ENCODE measurements at regions not wholly inside any gene's neighbourhood (a gene's known extent, or its start where the extent isn't known, plus 50 kb on each side); places are given as distances from the start of the nearest gene placed in this dataset.

GRCh38 chr4:74537459-74537858, 92.5 kb downstream of the AREG start:
- no peak for DNase-seq
- peaks cover 5% of the 10 kb centered on the region for H3K27me3 Mint-ChIP-seq
- no peak overlapping the region for H3K27ac Mint-ChIP-seq
- H3K4me1 Mint-ChIP-seq, result no peaks in the 10 kb centered on the region
- no peaks in the 10 kb centered on the region for H3K36me3 Mint-ChIP-seq
- H3K9me3 Mint-ChIP-seq, result no peaks in the 10 kb centered on the region
- H3K4me3 Mint-ChIP-seq, result no peak overlapping the region

GRCh38 chr4:74539044-74539790, 94.3 kb downstream of the AREG start:
- no peak overlapping the region for H3K27ac Mint-ChIP-seq
- DNase-seq, result no peak
- H3K9me3 Mint-ChIP-seq, result no peaks in the 10 kb centered on the region
- H3K36me3 Mint-ChIP-seq, result no peaks in the 10 kb centered on the region
- peaks cover 5% of the 10 kb centered on the region for H3K27me3 Mint-ChIP-seq
- no peak overlapping the region for H3K4me3 Mint-ChIP-seq
- H3K4me1 Mint-ChIP-seq, result peaks cover 5% of the 10 kb centered on the region

GRCh38 chr4:74540193-74540592, 95.3 kb downstream of the AREG start:
- H3K9me3 Mint-ChIP-seq, result no peaks in the 10 kb centered on the region
- H3K4me1 Mint-ChIP-seq, result peaks cover 5% of the 10 kb centered on the region
- no peaks in the 10 kb centered on the region for H3K36me3 Mint-ChIP-seq
- H3K27me3 Mint-ChIP-seq, result peaks cover 5% of the 10 kb centered on the region
- no peak for DNase-seq
- no peak overlapping the region for H3K4me3 Mint-ChIP-seq
- no peak overlapping the region for H3K27ac Mint-ChIP-seq

GRCh38 chr4:74541667-74542066, 96.7 kb downstream of the AREG start:
- no peak for DNase-seq
- peaks cover 5% of the 10 kb centered on the region for H3K27me3 Mint-ChIP-seq
- peaks cover 5% of the 10 kb centered on the region for H3K4me1 Mint-ChIP-seq
- H3K9me3 Mint-ChIP-seq, result no peaks in the 10 kb centered on the region
- H3K27ac Mint-ChIP-seq, result no peak overlapping the region
- no peaks in the 10 kb centered on the region for H3K36me3 Mint-ChIP-seq
- H3K4me3 Mint-ChIP-seq, result no peak overlapping the region

GRCh38 chr4:74543231-74543781, 98.4 kb downstream of the AREG start:
- H3K9me3 Mint-ChIP-seq, result no peaks in the 10 kb centered on the region
- H3K27ac Mint-ChIP-seq, result no peak overlapping the region
- H3K4me3 Mint-ChIP-seq, result no peak overlapping the region
- no peaks in the 10 kb centered on the region for H3K36me3 Mint-ChIP-seq
- peaks cover 5% of the 10 kb centered on the region for H3K4me1 Mint-ChIP-seq
- peaks cover 5% of the 10 kb centered on the region for H3K27me3 Mint-ChIP-seq
- no peak for DNase-seq

DNA sequence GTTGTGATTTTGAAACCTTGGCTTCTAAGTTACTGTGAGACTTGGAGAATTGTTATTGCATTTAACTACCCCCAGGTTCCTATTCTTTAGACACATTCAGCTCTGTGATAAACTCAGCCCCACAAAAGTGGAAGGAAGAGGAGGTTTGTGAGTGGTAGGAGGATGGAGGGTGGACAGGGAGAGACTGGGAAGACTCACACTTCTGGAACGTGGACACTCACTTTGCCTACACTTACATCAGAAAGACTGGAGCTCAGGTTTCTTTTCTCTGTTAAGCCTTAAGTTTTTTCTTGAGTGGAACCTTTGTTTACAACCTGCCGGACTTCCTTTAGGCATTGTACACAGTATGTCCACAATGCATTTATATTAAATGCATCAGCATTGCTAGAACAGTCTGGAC, 99.0 kb downstream of the AREG start:
- H3K36me3 Mint-ChIP-seq, result no peaks in the 10 kb centered on the region

DNA sequence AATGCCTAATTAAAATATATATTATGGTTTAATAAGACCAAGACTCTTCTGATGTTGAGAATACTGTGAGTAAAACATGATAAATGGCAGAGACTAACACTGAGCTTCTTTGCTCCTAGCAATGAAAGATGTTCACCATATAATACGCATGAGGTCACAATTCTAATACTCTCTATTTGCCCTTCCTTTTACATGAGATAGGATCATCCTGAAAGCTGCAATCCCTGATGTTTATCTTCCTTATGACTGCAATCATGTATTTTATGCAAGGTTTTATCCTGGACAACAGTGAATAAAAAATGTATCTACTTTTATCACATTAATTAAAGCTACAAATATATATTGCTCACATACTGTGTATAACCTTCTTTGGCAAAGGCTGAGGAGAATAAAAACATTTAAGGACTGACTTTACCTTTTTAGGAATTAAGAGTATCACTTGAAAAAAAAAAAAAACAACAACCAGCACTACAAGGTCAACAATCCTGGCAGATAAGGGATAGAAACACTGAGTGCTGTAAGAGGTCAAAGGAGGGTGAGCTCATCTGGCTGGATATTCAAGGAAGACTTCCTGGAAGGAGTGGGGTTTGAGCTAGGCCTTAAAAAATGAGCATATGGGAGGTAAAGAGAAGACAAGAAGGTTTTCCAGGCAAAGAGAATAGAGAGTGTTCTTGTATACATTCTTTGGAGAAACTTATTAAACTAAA, 99.9 kb downstream of the AREG start:
- no peaks in the 10 kb centered on the region for H3K9me3 Mint-ChIP-seq
- peaks cover 5% of the 10 kb centered on the region for H3K4me1 Mint-ChIP-seq
- H3K36me3 Mint-ChIP-seq, result no peaks in the 10 kb centered on the region
- H3K27me3 Mint-ChIP-seq, result peaks cover 5% of the 10 kb centered on the region
- H3K27ac Mint-ChIP-seq, result no peak overlapping the region
- no peak for DNase-seq
- H3K4me3 Mint-ChIP-seq, result no peak overlapping the region

More for the DNA sequence above, 99.0 kb downstream of the AREG start:
- Mint-ChIP-seq H3K27me3 (peaks cover 5% of the 10 kb centered on the region), H3K4me3 (no peak overlapping the region), H3K9me3 (no peaks in the 10 kb centered on the region), H3K4me1 (peaks cover 5% of the 10 kb centered on the region), H3K27ac (no peak overlapping the region)
- DNase-seq, result no peak

DNA sequence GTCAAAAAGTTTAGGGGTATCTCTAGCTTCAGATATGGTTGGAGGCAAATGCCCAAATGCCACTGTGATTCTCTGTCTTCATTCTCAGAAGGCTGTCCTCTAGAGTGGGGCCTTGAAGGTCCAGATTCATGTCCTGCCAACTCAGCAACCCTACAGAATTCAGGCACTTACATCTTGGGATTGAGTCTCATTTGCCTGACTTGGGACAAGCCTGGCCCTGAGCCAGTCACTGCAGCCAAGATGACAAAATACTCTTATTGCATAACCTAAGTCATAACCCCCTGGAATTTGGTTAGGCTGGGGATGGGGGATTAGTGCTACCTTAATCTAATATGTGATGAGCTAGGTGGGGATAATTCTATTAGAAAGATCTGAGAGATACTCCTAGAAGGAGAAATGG, 100.5 kb downstream of the AREG start:
- Mint-ChIP-seq H3K4me1 (peaks cover 5% of the 10 kb centered on the region), H3K27ac (no peak overlapping the region), H3K9me3 (no peaks in the 10 kb centered on the region), H3K4me3 (no peak overlapping the region), H3K36me3 (no peaks in the 10 kb centered on the region), H3K27me3 (peaks cover 5% of the 10 kb centered on the region)
- DNase-seq, result no peak

- DNase-seq, result no peak
- H3K9me3 Mint-ChIP-seq, result no peaks in the 10 kb centered on the region
- peaks cover 5% of the 10 kb centered on the region for H3K27me3 Mint-ChIP-seq
- no peaks in the 10 kb centered on the region for H3K36me3 Mint-ChIP-seq
- H3K27ac Mint-ChIP-seq, result no peak overlapping the region
- H3K4me3 Mint-ChIP-seq, result no peak overlapping the region
- H3K4me1 Mint-ChIP-seq, result peaks cover 5% of the 10 kb centered on the region
Measured at GRCh38 chr4:74546057-74546456, 101.1 kb downstream of the AREG start.

DNA sequence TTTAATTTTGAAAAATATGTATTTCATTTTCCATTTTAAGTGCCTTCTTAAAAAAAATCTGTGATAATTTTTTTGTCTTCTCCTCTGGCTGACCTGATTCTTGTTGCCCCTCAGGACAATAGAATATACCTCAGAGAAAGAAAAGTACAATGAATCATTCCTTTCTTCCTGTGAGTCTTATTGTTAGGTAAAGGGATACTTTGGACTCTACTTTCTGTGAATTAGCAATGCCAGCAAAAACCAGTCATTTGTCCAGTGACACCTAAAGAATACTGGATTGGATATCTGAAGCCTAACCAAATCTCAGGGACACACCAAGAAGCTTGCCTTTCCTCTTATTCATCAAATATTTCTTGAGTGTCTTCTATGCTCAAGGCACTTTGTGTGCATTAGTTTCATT, 102.1 kb downstream of the AREG start:
- no peak for DNase-seq
- H3K4me3 Mint-ChIP-seq, result no peak overlapping the region
- no peaks in the 10 kb centered on the region for H3K36me3 Mint-ChIP-seq
- peaks cover 5% of the 10 kb centered on the region for H3K4me1 Mint-ChIP-seq
- no peaks in the 10 kb centered on the region for H3K9me3 Mint-ChIP-seq
- H3K27me3 Mint-ChIP-seq, result peaks cover under 1% of the 10 kb centered on the region
- H3K27ac Mint-ChIP-seq, result no peak overlapping the region

- DNase-seq, result no peak
- H3K36me3 Mint-ChIP-seq, result no peaks in the 10 kb centered on the region
- H3K4me3 Mint-ChIP-seq, result no peak overlapping the region
- H3K27ac Mint-ChIP-seq, result no peak overlapping the region
- no peaks in the 10 kb centered on the region for H3K9me3 Mint-ChIP-seq
- H3K4me1 Mint-ChIP-seq, result no peaks in the 10 kb centered on the region
- no peaks in the 10 kb centered on the region for H3K27me3 Mint-ChIP-seq
Measured at GRCh38 chr4:74548561-74548960, 103.6 kb downstream of the AREG start.

- Mint-ChIP-seq H3K4me3 (no peak overlapping the region), H3K27me3 (no peaks in the 10 kb centered on the region), H3K36me3 (no peaks in the 10 kb centered on the region), H3K4me1 (no peaks in the 10 kb centered on the region), H3K27ac (no peak overlapping the region), H3K9me3 (no peaks in the 10 kb centered on the region)
- no peak for DNase-seq
Measured at GRCh38 chr4:74549936-74550335, 105.0 kb downstream of the AREG start.

DNA sequence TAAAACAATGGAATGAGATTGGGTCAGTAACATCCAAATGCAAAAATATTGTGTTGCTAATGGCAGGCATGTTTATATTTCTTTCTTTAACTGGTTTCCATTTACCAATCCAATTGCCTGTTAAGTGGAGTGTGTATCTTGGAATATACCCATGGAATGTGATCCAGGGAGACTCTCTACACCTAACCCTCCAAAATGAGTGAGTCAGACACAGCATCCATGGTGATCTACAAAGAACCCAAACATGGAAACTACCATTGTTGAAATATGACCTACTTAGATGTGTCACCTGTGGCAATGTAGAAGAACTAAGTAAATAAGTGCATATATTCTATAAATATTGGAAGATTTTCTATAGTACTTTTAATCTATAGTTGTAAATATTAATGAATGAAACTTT, 110.3 kb downstream of the AREG start:
- no peaks in the 10 kb centered on the region for H3K4me1 Mint-ChIP-seq

GRCh38 chr4:74555843-74556242, 110.9 kb downstream of the AREG start:
- H3K4me3 Mint-ChIP-seq, result no peak overlapping the region
- H3K27ac Mint-ChIP-seq, result no peak overlapping the region
- H3K27me3 Mint-ChIP-seq, result no peaks in the 10 kb centered on the region
- H3K9me3 Mint-ChIP-seq, result peaks cover 4% of the 10 kb centered on the region
- H3K36me3 Mint-ChIP-seq, result no peaks in the 10 kb centered on the region
- DNase-seq, result no peak
- no peaks in the 10 kb centered on the region for H3K4me1 Mint-ChIP-seq

More for the DNA sequence above, 110.3 kb downstream of the AREG start:
- no peak for DNase-seq
- Mint-ChIP-seq H3K27me3 (no peaks in the 10 kb centered on the region), H3K27ac (no peak overlapping the region), H3K36me3 (no peaks in the 10 kb centered on the region), H3K9me3 (peaks cover 4% of the 10 kb centered on the region), H3K4me3 (no peak overlapping the region)

GRCh38 chr4:74559853-74560252, 114.9 kb downstream of the AREG start:
- no peak for DNase-seq
- peaks cover 11% of the 10 kb centered on the region for H3K9me3 Mint-ChIP-seq
- H3K27me3 Mint-ChIP-seq, result peaks cover 6% of the 10 kb centered on the region
- no peaks in the 10 kb centered on the region for H3K4me1 Mint-ChIP-seq
- no peak overlapping the region for H3K4me3 Mint-ChIP-seq
- H3K27ac Mint-ChIP-seq, result no peak overlapping the region
- no peaks in the 10 kb centered on the region for H3K36me3 Mint-ChIP-seq

DNA sequence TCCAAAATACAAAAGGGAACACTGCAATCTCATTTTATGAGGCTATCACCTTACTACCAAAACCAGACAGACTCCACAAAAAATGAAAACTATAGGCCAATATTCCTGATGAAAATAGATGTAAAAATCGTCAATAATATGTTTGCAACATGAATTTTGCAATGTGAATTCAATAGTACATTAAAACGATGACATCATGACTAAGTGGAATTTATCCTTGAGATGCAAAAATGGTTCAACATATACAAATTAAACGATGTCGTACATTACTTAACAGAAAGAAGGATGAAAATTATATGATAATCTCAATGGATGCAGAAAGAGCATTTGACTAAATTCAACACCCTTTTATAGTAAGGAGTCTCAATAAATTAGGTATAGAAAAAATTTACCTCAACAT, 123.0 kb downstream of the AREG start:
- peaks cover 17% of the 10 kb centered on the region for H3K9me3 Mint-ChIP-seq
- DNase-seq, result no peak
- no peaks in the 10 kb centered on the region for H3K4me1 Mint-ChIP-seq
- H3K4me3 Mint-ChIP-seq, result no peak overlapping the region
- H3K27me3 Mint-ChIP-seq, result peaks cover 15% of the 10 kb centered on the region
- H3K27ac Mint-ChIP-seq, result no peak overlapping the region
- H3K36me3 Mint-ChIP-seq, result no peaks in the 10 kb centered on the region

Measured in activated naive CD8-positive, alpha-beta T cell treated with anti-CD3 and anti-CD28 coated beads for 36 hours (primary cell).